ENCODE measurements at regions not wholly inside any gene's neighbourhood (a gene's known extent, or its start where the extent isn't known, plus 50 kb on each side); places are given as distances from the start of the nearest gene placed in this dataset.

- TF ChIP-seq CTCF (IDR thresholded peaks at IDR 0.05) (no peak), ZFX (IDR thresholded peaks at IDR 0.05; ENCODE audit: borderline replicate concordance) (no peak)
Measured at GRCh38 chr10:33652870-33653269, 318.4 kb upstream of the NRP1 start.
